ENCODE measurements at regions not wholly inside any gene's neighbourhood (a gene's known extent, or its start where the extent isn't known, plus 50 kb on each side); places are given as distances from the start of the nearest gene placed in this dataset.

DNA sequence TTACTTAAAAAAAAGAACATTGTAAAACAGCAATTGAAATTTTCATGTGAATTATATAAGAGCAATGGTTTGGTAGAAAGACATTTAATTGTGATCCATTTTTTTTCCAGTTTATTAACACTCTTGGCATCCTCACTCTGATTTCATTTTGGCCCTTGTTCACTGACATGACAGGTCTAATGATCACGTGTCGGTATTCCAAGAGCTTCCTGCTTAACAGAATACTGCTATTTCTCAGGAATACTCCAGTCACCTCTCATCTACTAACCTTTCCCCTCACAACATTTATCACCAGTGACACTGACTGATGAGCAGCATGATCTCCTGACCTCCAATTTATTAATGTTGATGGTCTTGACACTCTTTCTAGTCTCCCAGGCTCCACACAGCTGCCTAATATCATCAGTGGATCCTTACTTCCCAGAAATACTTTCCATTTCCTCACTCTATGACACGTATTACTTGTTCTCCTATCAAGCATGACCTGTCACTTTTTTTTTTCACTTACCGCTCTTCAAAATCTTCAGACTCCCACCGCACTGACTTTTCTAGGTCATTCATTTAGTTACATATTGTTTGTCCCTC is 847.8 kb upstream of the SLIT2 start:
- no peak overlapping the region for H3K4me3 ChIP-seq (ENCODE audit: low read depth, low read length)
- ChIA-PET POLR2A (no interaction called here), CTCF (no interaction called here)
- TF ChIP-seq, protein P1, sequence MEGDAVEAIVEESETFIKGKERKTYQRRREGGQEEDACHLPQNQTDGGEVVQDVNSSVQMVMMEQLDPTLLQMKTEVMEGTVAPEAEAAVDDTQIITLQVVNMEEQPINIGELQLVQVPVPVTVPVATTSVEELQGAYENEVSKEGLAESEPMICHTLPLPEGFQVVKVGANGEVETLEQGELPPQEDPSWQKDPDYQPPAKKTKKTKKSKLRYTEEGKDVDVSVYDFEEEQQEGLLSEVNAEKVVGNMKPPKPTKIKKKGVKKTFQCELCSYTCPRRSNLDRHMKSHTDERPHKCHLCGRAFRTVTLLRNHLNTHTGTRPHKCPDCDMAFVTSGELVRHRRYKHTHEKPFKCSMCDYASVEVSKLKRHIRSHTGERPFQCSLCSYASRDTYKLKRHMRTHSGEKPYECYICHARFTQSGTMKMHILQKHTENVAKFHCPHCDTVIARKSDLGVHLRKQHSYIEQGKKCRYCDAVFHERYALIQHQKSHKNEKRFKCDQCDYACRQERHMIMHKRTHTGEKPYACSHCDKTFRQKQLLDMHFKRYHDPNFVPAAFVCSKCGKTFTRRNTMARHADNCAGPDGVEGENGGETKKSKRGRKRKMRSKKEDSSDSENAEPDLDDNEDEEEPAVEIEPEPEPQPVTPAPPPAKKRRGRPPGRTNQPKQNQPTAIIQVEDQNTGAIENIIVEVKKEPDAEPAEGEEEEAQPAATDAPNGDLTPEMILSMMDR (IDR thresholded peaks at IDR 0.05; ENCODE audit: low read depth, low read length): no peak
- DNase-seq (ENCODE audit: low read depth, low spot score): no peak
- H3K27ac ChIP-seq (ENCODE audit: low read depth, low read length): no peak overlapping the region
- H3K9me3 ChIP-seq (ENCODE audit: control insufficient read depth, insufficient read depth, low read length): no peaks in the 10 kb centered on the region
- no peaks in the 10 kb centered on the region for H3K27me3 ChIP-seq (ENCODE audit: control insufficient read depth, insufficient read depth, low read length)

DNA sequence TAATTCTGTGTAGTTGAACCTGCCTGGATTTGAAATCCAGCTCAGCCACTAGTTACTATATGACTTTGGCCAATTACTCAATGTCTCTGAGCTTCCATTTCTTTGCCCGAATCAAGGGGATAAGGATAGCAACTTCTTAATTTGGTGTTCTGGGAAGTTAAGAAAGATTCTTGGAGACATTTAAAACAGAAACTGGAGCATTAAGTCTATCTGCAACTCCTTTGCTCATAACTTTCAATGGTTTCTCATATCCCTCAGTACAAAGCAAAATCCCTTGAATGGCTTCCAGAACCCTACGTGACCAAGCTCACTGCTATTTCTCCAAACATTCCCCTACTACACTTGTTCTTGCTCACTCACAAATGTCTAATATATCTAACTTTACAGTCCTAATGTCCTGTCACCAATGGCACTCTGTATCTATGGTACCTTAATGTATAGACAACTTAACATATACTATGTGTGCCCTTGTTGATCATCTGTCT is 849.1 kb upstream of the SLIT2 start:
- ChIA-PET CTCF (no interaction called here), POLR2A (no interaction called here)
- no peak for DNase-seq (ENCODE audit: low read depth, low spot score)

DNA sequence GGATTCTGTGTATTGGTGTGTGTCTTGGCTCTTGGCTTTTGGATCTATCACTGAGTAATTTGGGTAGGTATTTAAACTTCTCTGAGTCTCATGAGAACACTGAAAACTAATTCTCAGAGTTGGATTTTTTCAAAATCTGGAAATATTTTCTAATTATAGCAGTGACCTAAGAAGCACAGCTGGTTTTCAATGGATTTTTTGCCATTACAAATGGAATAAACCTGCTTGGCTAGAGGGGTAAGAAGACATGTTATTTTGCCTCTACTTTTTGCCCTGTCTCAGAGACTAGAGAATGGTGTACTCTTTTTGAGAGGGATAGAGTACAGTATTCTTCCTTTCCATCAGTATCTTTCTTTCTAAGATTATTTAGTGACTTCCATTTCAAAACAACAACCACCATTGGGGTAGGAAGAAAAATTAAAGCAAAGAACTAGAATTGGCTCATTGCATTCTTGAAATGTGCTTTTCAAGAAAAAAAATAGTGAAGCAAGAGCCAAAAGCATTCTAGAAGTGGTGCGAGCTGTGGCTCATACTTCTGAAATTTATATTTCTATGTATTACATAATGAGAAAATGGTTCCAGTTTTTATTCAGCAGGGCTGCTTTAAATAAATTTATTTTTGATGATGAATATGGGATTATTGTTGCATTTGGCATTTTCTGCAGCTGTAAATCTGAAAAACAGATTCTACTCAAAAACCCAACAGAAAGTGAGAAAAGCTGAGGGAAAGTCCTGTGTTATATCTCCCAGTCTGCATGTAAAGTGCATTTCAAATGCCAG is 850.2 kb upstream of the SLIT2 start:
- Histone ChIP-seq H3K27ac (ENCODE audit: low read depth, low read length) (no peak overlapping the region), H3K4me3 (ENCODE audit: low read depth, low read length) (no peak overlapping the region), H3K27me3 (ENCODE audit: control insufficient read depth, insufficient read depth, low read length) (no peaks in the 10 kb centered on the region), H3K9me3 (ENCODE audit: control insufficient read depth, insufficient read depth, low read length) (no peaks in the 10 kb centered on the region)
- TF ChIP-seq, protein P1 (IDR thresholded peaks at IDR 0.05; ENCODE audit: low read depth, low read length): no peak
- POLR2A ChIA-PET: no interaction called here
- no peak for DNase-seq (ENCODE audit: low read depth, low spot score)
- CTCF ChIA-PET: interaction anchor here (0.7 kb wide), 1 partner anchor 394 kb away, joined by 3 read pairs; no protein-coding TSS in a partner anchor

More for the DNA sequence above, 849.1 kb upstream of the SLIT2 start:
- Histone ChIP-seq H3K4me3 (ENCODE audit: low read depth, low read length) (no peak overlapping the region), H3K9me3 (ENCODE audit: control insufficient read depth, insufficient read depth, low read length) (no peaks in the 10 kb centered on the region), H3K27me3 (ENCODE audit: control insufficient read depth, insufficient read depth, low read length) (no peaks in the 10 kb centered on the region), H3K27ac (ENCODE audit: low read depth, low read length) (no peak overlapping the region)
- TF ChIP-seq, protein P1 (IDR thresholded peaks at IDR 0.05; ENCODE audit: low read depth, low read length): no peak

DNA sequence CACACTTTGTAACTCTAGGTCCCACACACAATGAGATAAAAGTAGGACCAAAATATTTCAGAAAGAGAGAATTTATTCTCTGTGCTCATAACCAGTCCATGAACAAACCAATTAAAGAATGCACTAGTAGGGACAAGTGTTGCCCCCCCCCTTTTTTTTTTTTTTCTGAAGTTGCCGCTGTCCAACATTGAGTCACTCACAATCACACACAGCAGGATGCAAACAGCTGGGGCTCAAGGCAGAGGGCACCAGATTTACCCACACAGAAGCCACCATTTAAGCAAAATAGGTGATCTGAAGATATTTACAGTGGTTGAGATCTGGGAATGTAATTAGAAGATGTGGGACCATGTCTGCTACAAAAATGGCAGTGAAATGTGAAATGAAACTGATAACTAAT is 850.9 kb upstream of the SLIT2 start:
- H3K27ac ChIP-seq (ENCODE audit: low read depth, low read length): no peak overlapping the region
- CTCF ChIA-PET: interaction anchor here (0.7 kb wide), 1 partner anchor 395 kb away, joined by 3 read pairs; no protein-coding TSS in a partner anchor
- TF ChIP-seq, protein P1 (IDR thresholded peaks at IDR 0.05; ENCODE audit: low read depth, low read length): no peak

DNA sequence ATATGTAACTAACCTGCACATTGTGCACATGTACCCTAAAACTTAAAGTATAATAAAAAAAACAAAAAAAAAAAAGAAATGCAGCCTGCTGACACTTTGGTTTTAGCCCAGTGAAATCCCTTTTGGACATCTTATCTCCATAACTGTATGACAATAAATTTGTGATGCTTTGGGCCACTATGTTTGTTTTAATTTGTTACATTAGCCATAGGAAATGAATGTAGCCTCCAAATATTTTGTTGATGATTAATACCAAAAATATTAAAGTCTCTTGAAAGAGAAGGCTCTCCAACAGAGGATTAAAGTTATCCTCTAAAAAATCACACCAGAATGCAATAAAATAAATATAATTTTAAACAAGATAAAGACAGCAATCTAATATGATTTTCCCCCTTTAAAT is 852.7 kb upstream of the SLIT2 start:
- ChIA-PET CTCF (no interaction called here), POLR2A (no interaction called here)
- no peak for DNase-seq (ENCODE audit: low read depth, low spot score)
- H3K27ac ChIP-seq (ENCODE audit: low read depth, low read length): no peak overlapping the region
- TF ChIP-seq, protein P1 (IDR thresholded peaks at IDR 0.05; ENCODE audit: low read depth, low read length): no peak
- no peaks in the 10 kb centered on the region for H3K9me3 ChIP-seq (ENCODE audit: control insufficient read depth, insufficient read depth, low read length)
- no peaks in the 10 kb centered on the region for H3K27me3 ChIP-seq (ENCODE audit: control insufficient read depth, insufficient read depth, low read length)
- H3K4me3 ChIP-seq (ENCODE audit: low read depth, low read length): no peak overlapping the region

More for the DNA sequence above, 850.9 kb upstream of the SLIT2 start:
- POLR2A ChIA-PET: no interaction called here
- no peaks in the 10 kb centered on the region for H3K9me3 ChIP-seq (ENCODE audit: control insufficient read depth, insufficient read depth, low read length)
- DNase-seq (ENCODE audit: low read depth, low spot score): no peak
- no peak overlapping the region for H3K4me3 ChIP-seq (ENCODE audit: low read depth, low read length)
- no peaks in the 10 kb centered on the region for H3K27me3 ChIP-seq (ENCODE audit: control insufficient read depth, insufficient read depth, low read length)
